Transverse colon (tissue), 4 donors: ENCODE measurements at regions not wholly inside any gene's neighbourhood (a gene's known extent, or its start where the extent isn't known, plus 50 kb on each side); places are given as distances from the start of the nearest gene placed in this dataset.

Experiments
- DNase-seq: peaks from one replicate; pipeline ENCODE4 v3.0.0-alpha.2; 2019
- H3K27ac ChIP-seq, 4 donors: fragments of 200-600 bp; sonication (generic); 2 replicates each; pipeline ENCODE4 v1.5.1; 2016 to 2018; ENCODE audit warnings: inconsistent platforms in 4 of 4
- H3K27me3 ChIP-seq: fragments of 200-600 bp; sonication (generic); 2 replicates; pipeline ENCODE4 v1.5.1; 2017; ENCODE audit warnings: inconsistent platforms
- H3K36me3 ChIP-seq, 4 donors: fragments of 200-600 bp; sonication (generic); 2 replicates each; pipeline ENCODE4 v1.5.1; 2017 to 2019; ENCODE audit warnings: inconsistent platforms in 4 of 4
- H3K4me1 ChIP-seq, 4 donors: fragments of 200-600 bp; sonication (generic); 2 replicates each; pipeline ENCODE4 v1.5.1; 2017 to 2020; ENCODE audit warnings: inconsistent platforms in 4 of 4
- H3K4me3 ChIP-seq, 4 donors: fragments of 200-600 bp; sonication (generic); 1 replicate in 1 of 4; 2 replicates in 3 of 4; pipeline versions ENCODE4 v1.5.1 to v1.6.1; 2017 to 2019; ENCODE audit warnings: inconsistent platforms in 4 of 4
- H3K9me3 ChIP-seq, 2 donors: fragments of 200-600 bp; sonication (generic); 2 replicates each; pipeline ENCODE4 v1.5.1; 2017 to 2019; ENCODE audit warnings: inconsistent platforms in 2 of 2
- CTCF ChIP-seq, 5 experiments: fragments of 200-600 bp in 3 of 5; fragments of 450-650 bp in 2 of 5; sonication (generic) in 3 of 5; IDR thresholded peaks; 1 replicate in 2 of 5; 2 replicates in 3 of 5; pipeline ENCODE4 v1.5.1; 2016 to 2017; ENCODE audit warnings: antibody characterized with exemption in 5 of 5, inconsistent platforms in 3 of 5, mild to moderate bottlenecking in 2 of 5, moderate library complexity in 1 of 5
- EP300 ChIP-seq: sonication (generic); formaldehyde crosslinking; IDR thresholded peaks from one replicate; pipeline ENCODE4 v1.6.1; 2017; ENCODE audit warnings: antibody characterized with exemption, low read depth
- POLR2A ChIP-seq: fragments of 450-650 bp; IDR thresholded peaks from one replicate; pipeline ENCODE4 v1.6.1; 2016; ENCODE audit warnings: antibody characterized with exemption, mild to moderate bottlenecking, moderate library complexity
- POLR2AphosphoS5 ChIP-seq, 3 donors: sonication (generic); formaldehyde crosslinking; IDR thresholded peaks; one replicate each; pipeline ENCODE4 v1.6.1; 2016; ENCODE audit warnings: antibody characterized with exemption in 3 of 3
- WGBS, 2 donors: methylation state at CpG; one replicate each; pipeline ENCODE4 v1.1.5; 2018; ENCODE audit warnings: low coverage in 1 of 2; 5-methylcytosine and 5-hydroxymethylcytosine counted together
- in situ Hi-C, 4 donors: fragments of 200-750 bp; cut with MboI; loops; one replicate each; pipeline versions ENCODE4 v1.15.0 to v1.15.1; 2017; ENCODE audit warnings: low sequenced_read_pairs in 3 of 4, low pct_ligation_motif_present in 1 of 4, low pct_unique_long_range_greater_than_20kb in 1 of 4
- intact Hi-C: fragments of 100-400 bp; cut with DNase I; formaldehyde crosslinking; loops from one replicate; pipeline ENCODE4 v1.15.1; 2023; ENCODE audit warnings: low total_unique reads

- Histone ChIP-seq H3K9me3 (no peaks in the 10 kb centered on the region), H3K27me3 (no peaks in the 10 kb centered on the region), H3K36me3 (no peaks in the 10 kb centered on the region), H3K4me1 (no peaks in the 10 kb centered on the region), H3K27ac (no peak overlapping the region), H3K4me3 (no peak overlapping the region)
- in situ Hi-C loops = no loop called here
- 57 to 82% methylated on average over 1 to 8 of the region's 8 CpGs for WGBS, 2 donors
- intact Hi-C loops = no loop called here
- TF ChIP-seq EP300 = no peak
- TF ChIP-seq CTCF (IDR thresholded peaks at IDR 0.05) = no peak
- TF ChIP-seq POLR2A = no peak
- TF ChIP-seq POLR2AphosphoS5 (IDR thresholded peaks at IDR 0.05) = no peak
- no peak for DNase-seq
These were observed 137.8 kb upstream of the SPACA1 start for GRCh38 chr6:87909849-87910248.

GRCh38 chr6:87908978-87909811 is 138.4 kb upstream of the SPACA1 start:
- Histone ChIP-seq H3K4me1 (no peaks in the 10 kb centered on the region), H3K36me3 (no peaks in the 10 kb centered on the region), H3K4me3 (no peak overlapping the region), H3K27me3 (no peaks in the 10 kb centered on the region), H3K27ac (no peak overlapping the region), H3K9me3 (no peaks in the 10 kb centered on the region)
- intact Hi-C loops = no loop called here
- 75 to 82% methylated on average over 6 of the region's 6 CpGs for WGBS, 2 donors
- in situ Hi-C loops = no loop called here
- no peak for DNase-seq
- TF ChIP-seq EP300 (no peak), CTCF (IDR thresholded peaks at IDR 0.05) (no peak), POLR2A (no peak), POLR2AphosphoS5 (IDR thresholded peaks at IDR 0.05) (no peak)

DNA sequence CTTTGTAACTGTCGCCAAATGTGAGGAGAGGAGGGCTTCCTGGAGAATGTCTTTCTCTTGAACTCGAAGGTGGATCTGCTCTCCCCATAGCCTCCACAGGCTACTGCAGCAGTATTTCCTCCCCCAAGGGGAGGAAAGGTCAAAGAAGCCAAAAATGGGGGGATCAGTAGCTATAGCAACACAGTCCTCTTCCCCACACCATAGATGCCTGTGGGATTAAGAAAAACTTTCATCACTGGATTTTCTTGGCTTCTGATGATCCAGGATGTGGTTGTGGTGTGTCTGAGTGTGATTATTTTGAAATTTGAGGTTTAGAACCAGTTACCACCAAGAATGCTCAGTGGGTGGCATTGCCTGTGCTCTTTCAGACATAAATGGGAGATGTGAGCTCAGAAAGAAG is 140.1 kb upstream of the SPACA1 start:
- Histone ChIP-seq H3K4me1 (no peaks in the 10 kb centered on the region), H3K36me3 (no peaks in the 10 kb centered on the region), H3K4me3 (no peak overlapping the region), H3K9me3 (no peaks in the 10 kb centered on the region), H3K27ac (no peak overlapping the region), H3K27me3 (no peaks in the 10 kb centered on the region)
- 52 to 60% methylated on average over 2 of the region's 2 CpGs for WGBS, 2 donors
- intact Hi-C loops (no loop called here), in situ Hi-C loops (no loop called here)
- TF ChIP-seq POLR2AphosphoS5 (IDR thresholded peaks at IDR 0.05) = no peak
- TF ChIP-seq POLR2A = no peak
- no peak for TF ChIP-seq CTCF (IDR thresholded peaks at IDR 0.05)
- no peak for TF ChIP-seq EP300
- no peak for DNase-seq

- intact Hi-C loops = no loop called here
- H3K27ac ChIP-seq = no peak overlapping the region
- H3K36me3 ChIP-seq = no peaks in the 10 kb centered on the region
- H3K4me1 ChIP-seq = no peaks in the 10 kb centered on the region
- H3K9me3 ChIP-seq = no peaks in the 10 kb centered on the region
- no peak for TF ChIP-seq CTCF (IDR thresholded peaks at IDR 0.05)
- TF ChIP-seq EP300 = no peak
- no peak for TF ChIP-seq POLR2A
- no peak for TF ChIP-seq POLR2AphosphoS5 (IDR thresholded peaks at IDR 0.05)
- no peaks in the 10 kb centered on the region for H3K27me3 ChIP-seq
- no peak overlapping the region for H3K4me3 ChIP-seq
- no peak for DNase-seq
- in situ Hi-C loops = no loop called here
- 72 to 75% methylated on average over 2 of the region's 2 CpGs for WGBS, 2 donors
These were observed 142.5 kb upstream of the SPACA1 start for GRCh38 chr6:87905101-87905641.
